GM08714 (cell line): ENCODE measurements at regions not wholly inside any gene's neighbourhood (a gene's known extent, or its start where the extent isn't known, plus 50 kb on each side); places are given as distances from the start of the nearest gene placed in this dataset.
"Not testable (repeated sequence)": the region's sequence is repeated elsewhere in the genome, so short reads cannot be mapped to it uniquely, and the experiment has no call there.

Experiments
- H3K4me3 ChIP-seq: fragments of 200-500 bp; sonication (Bioruptor generic); 2 replicates; pipeline ENCODE4 v1.5.1; 2014; ENCODE audit warnings: mild to moderate bottlenecking, low read length, inconsistent platforms
- ZNF274 ChIP-seq: IDR thresholded peaks from 2 replicates; pipeline ENCODE4 v1.6.1; 2012; ENCODE audit warnings: mild to moderate bottlenecking, low read depth, low read length

DNA sequence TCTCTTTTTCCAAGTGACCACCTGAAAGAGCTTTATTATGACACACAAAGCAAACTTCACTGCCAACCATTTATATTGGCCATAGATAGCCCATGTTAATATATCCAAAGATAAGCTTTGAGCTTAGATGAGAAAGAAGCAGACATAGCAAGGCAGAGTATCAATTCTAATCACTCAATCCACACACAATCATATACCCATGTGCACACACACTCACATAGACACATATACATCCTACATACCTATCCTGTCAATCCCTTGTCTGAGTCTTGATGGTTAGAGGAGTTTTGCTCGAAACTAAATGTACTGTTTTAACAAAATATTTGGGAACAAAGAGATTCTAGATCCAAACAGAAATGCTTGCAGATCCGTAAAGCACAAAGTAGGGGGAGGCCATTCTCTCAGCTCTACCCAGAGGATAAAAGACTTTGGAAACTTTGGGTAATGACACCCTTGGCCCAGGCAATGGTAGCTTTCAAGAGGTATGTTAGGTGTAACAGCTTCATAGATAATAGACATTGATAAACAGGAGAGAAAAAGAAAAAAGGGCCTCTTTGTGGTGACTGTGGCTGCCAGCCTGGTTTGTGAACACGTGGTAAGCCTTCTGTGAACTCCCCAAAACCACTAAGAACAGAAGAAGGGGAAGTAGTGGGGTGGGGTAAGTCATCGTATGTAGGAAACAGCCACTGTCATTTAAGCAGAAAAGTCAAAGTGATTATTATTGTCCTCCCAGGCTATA is 121.6 kb downstream of the TLR4 start:
- H3K4me3 ChIP-seq = no peak overlapping the region
- no peak for TF ChIP-seq ZNF274

DNA sequence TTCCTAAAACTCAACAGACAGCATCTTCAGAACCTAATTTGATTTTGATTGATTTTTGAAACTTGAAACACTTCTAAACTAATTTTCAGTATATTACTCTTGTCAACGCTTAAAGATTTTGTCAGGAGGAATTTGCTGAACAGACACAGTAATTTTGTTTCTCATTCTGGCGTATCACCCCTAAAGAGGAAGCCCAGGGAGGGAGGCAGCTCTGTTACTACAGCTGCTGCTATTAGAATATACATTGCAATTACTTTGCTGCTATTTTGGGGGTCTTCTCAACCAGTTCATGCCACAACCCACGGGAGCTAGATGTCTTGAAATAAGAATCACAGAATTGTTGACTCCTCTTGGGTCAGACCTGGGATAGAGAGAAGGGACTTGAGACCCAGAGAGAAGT is 122.6 kb downstream of the TLR4 start:
- H3K4me3 ChIP-seq = no peak overlapping the region
- no peak for TF ChIP-seq ZNF274

DNA sequence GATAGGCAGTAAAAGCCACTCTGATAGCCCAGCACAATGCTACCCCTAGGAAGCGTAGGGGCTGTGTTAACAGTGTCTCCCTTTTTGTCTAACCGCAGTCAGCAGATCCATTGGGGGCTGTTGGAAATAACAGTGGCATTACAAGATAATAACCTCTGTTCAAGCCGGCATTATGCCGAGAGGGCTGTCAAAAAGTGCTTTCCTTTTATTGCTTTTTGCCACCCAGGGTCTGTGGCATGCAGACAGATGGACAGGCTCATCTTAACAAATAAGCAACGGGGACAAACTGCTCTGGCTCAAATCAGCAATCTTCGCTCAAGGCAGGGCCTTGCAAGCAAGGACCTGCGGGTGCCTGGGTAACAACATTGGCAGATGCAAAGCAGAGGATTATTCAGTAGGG is 123.3 kb downstream of the TLR4 start:
- no peak for TF ChIP-seq ZNF274
- H3K4me3 ChIP-seq = no peak overlapping the region

DNA sequence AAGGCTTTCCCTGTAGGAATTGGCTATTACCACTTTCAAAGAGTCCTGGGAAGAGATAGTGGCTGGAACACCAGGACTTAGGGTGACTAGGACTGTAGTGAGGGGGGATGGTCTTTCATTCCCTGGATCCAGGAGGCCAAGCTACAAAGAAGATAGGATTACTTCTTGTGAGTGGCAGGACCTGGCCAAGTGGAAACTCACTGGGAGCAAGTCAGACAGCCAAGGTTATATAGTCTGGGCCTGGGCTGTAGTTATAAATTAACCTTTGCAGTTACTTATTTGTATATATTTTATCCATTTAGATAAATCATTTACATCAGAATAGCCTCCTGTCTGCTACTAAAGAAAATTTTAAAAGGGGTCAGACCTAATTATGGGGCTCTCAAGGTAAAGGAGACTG is 124.3 kb downstream of the TLR4 start:
- no peak for TF ChIP-seq ZNF274
- H3K4me3 ChIP-seq = no peak overlapping the region

DNA sequence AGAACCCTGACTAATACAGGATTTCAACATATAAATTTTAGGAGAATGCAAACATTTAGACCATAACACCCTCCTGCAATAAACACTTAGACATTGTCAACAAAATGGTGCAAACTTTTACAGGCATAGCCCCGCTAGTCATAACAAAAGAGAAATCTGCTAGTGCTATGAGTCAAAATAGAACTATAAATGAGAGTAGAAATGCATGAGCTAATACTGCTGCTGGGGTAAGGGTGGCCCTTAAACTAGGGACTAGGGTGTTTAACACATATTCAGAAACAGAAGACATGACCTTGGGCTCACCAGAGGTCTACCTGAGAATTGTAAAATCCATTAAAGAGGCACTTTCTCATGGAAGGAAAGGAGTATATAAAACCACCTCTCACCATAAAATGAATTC is 131.6 kb downstream of the TLR4 start:
- no peak overlapping the region for H3K4me3 ChIP-seq
- TF ChIP-seq ZNF274 = no peak

DNA sequence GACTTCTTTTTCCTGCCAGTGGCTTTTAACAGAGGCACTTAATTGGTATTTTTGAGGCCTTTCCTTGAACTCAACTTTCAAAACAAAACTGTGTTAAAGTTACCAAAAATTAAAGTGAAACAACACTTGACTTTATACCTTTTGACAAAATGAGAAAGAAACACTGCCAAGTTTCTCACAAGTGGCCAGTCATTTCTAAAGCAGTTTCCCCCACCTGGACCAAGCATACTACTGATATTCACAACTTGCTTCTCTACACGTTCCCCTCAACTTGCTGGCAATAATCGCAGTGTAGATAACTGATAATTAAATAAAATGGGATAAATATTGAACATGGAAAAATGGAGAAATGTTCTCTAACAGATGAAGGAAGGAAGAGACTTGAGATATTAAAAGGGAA is 135.7 kb downstream of the TLR4 start:
- no peak for TF ChIP-seq ZNF274
- H3K4me3 ChIP-seq = no peak overlapping the region

DNA sequence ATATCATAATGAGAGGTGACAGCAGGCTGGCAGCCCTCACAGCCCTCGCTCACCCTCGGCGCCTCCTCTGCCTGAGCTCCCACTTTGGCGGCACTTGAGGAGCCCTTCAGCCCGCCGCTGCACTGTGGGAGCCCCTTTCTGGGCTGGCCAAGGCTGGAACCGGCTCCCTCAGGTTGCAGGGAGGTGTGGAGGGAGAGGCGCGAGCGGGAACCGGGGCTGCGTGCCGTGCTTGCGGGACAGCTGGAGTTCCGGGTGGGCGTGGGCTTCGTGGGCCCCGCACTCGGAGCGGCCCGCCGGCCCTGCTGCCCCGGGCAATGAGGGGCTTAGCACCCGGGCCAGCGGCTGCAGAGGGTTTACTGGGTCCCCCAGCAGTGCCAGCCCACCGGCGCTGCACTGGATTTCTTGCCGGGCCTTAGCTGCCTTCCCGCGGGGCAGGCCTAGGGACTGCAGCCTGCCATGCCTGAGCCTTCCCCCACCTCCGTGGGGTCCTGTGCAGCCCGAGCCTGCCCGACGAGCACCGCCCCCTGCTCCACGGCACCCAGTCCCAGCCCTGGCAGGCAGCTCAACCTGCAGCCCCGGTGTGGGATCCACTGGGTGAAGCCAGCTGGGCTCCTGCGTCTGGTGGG is 147.7 kb downstream of the TLR4 start:
- not testable (repeated sequence) for H3K4me3 ChIP-seq

DNA sequence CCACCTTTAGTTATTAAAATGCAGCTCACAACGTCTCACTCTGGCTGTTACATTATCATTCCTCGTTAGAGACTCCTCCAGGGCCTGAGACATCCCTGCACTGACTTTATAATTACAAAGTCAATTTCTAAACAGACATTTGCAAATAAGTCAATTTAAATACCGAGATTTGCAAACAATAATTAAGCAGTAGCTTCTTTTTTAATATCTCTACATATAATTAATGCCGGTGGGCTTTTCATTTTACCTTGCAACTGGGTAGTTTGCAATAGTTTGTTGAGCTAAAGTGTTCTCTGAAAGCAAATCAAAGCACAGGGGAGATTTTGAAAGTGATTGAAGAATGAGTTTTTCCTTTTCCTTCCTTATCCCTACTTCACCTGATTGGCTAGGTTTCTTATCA is 154.4 kb downstream of the TLR4 start:
- H3K4me3 ChIP-seq = no peak overlapping the region
- TF ChIP-seq ZNF274 = no peak

DNA sequence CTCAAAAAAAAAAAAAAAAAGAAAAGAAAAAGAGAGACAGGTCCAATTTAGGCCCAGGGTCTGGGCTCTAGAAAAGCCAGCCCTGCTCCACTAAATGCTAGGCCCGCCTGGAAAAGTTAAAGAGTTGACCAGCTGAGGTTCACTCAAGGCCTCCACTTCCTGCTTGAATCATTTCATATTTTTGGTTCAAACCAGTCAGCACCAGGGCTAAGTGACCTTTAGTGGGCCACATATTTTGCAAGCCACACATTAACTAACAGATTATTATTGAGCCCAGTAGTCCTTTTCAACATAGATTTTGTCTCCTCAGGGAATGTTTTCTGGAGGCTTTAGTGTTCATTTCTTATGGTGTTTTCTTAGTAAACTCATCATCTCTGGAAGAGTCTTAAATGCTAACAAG is 156.6 kb downstream of the TLR4 start:
- no peak for TF ChIP-seq ZNF274
- H3K4me3 ChIP-seq = no peak overlapping the region

DNA sequence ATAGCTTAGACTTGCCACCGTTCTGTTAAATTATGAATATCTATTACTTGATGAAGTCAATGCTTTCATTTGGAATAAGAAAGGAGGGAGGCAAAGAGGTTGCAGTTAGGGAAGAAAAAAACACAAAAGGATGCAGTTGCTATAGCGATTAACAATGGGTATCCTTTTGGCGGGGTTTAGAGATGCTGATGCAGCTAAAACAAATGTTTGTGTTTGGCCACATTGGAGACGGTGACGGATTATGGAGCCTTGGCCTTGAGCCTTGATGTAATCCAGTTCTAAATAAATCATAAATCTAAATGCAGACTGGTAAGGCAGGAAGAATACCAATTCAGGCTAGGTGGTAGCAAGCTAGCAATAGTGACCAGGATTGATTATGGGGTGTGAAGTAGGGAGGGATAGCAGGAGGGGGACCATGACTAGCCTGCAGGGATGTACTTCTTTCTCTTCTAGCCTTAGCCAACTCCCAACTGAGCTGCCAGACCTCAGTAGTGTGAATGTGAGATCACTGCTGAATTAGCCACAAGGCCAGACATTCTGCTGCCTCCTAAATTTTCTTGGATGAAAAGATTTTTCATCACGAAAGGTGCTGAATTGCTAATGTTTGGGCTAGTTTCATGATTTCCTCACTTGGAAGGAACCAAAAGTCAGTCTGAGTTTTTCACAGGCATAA is 160.3 kb downstream of the TLR4 start:
- no peak for TF ChIP-seq ZNF274
- no peak overlapping the region for H3K4me3 ChIP-seq

DNA sequence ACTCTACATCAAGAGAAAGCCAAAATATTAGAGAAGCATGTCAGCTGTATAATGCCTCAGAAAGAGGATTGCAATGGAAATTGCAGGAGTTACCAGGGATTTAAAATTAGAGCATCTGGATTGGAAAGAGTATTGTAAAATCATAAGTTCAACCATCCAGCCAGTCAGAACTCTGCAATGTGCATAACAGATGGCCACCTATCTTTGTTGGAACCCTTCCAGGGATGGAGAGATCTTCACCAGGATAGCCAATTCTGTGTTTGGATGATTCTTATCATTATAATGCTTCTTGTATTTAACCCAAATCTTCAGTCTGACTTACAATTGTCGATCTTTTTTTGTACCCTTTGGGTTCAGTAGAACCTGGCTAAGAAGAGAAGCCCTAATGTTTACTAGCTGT is 164.4 kb downstream of the TLR4 start:
- TF ChIP-seq ZNF274 = no peak
- H3K4me3 ChIP-seq = no peak overlapping the region

DNA sequence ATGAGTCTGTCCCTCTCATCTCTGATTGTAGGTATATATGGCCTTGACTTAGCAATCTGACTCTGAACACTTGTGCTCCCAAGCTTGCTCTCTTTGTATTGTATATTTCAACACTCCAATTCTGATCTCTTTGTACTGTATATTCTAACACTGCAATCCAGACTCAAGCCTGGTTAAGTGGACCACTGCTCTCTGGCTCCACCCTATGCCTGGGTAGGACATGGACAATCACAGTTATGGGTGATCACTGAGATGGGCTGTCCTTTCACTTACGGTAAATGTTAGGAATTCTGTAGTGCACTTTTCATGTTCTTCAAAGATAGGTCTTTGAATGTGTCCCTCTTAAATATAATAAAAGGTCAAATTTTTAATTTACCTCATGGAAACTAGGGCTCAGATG is 165.1 kb downstream of the TLR4 start:
- H3K4me3 ChIP-seq = no peak overlapping the region
- TF ChIP-seq ZNF274 = no peak

DNA sequence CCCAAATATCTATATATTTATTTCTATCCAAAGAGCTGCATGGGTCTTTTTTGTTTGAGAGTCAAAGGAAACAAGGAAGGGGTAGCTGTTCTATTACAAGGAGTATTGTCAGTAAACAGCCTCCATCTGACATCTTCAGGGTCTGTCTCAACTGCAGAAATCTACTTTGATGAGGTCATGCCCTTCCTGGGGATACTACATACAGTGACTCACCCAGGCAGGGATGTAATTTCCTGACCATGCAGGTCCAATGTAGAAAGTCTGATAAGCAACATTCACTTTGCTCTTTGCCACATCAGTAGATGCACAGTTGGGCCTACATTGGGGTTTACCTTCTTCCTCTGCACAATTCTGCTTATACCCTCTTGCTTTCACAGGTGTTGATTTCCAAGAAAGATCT is 165.5 kb downstream of the TLR4 start:
- no peak overlapping the region for H3K4me3 ChIP-seq
- no peak for TF ChIP-seq ZNF274

DNA sequence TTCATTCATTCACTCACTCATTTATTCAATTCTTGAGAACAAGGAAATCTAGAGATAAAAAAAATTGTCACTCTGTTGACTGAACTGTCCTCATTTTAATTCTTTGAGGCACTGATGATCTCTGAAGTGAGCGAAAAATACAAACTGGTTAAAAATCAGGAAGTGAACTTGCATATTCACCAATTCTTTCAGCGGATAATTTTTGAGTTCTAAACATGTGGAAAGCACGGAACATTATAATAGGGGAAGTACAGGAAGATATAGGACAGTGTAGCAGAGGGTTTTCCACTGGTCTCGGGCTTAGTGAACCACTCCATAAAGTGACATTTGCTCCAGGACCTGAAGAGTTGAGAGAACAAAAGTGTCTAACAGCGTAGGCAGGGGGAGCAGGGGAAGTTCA is 169.5 kb downstream of the TLR4 start:
- no peak for TF ChIP-seq ZNF274
- no peak overlapping the region for H3K4me3 ChIP-seq

DNA sequence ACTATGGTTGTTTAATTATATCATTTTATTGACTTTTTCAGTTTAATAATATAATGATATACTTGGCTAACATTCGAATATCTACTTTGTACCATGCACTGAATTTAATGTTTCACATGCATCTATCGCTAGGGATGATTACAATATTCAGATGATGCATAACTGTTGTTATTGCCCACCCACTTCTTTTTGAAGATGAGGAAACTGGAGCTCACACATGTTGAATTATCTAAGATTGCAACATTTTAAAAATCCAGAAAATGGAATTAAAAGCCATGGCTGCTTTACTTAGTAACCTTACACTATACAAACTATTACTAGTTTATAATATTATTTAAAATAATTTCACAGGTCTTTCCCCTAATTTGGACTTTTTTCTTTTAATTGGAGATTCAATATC is 171.7 kb downstream of the TLR4 start:
- no peak overlapping the region for H3K4me3 ChIP-seq
- TF ChIP-seq ZNF274 = no peak
